HepG2 (cell line): ENCODE measurements at regions not wholly inside any gene's neighbourhood (a gene's known extent, or its start where the extent isn't known, plus 50 kb on each side); places are given as distances from the start of the nearest gene placed in this dataset.

ENCODE experiments used
- ATAC-seq: fragments of 200-7000 bp; cut with Tn5 transposase; 3 replicates; pipeline ENCODE4 v1.9.1; 2020; ENCODE audit warnings: mild to moderate bottlenecking, moderate library complexity
- BruUV-seq: library from RNA; stranded (reverse); fragments of 400-500 nt; replicated peaks from 2 replicates; lab custom pipeline; 2021; lab: Mats Ljungman, UMichigan
- CTCF ChIA-PET: fragments of 300-600 bp; formaldehyde crosslinking; extraction: SDS; loops from one replicate; lab custom pipeline; 2021; ENCODE audit warnings: low total read pairs, inconsistent platforms, low intra/inter-chr PET ratio; lab: Yijun Ruan, JAX
- POLR2A ChIA-PET: fragments of 350-600 bp; sonication (Branson Sonifier 250); formaldehyde crosslinking; loops from one replicate; lab custom pipeline; 2020; ENCODE audit warnings: antibody characterized with exemption, inconsistent platforms; lab: Yijun Ruan, JAX
- DNase-seq: peaks from one replicate; pipeline ENCODE4 v3.0.0-alpha.2; 2015; ENCODE audit warnings: low spot score
- FAIRE-seq: peaks from 3 replicates; lab custom pipeline; 2011; peaks lifted over from hg19 to GRCh38; lab: Jason Lieb, UNC
- H2AFZ ChIP-seq: one replicate; pipeline ENCODE4 v1.6.1; 2011; ENCODE audit warnings: low read length, inconsistent platforms
- H3K27ac ChIP-seq: fragments of 300-600 bp; 3 replicates; pipeline ENCODE4 v1.8.0; 2011; ENCODE audit warnings: mixed run types, mild to moderate bottlenecking, mixed read lengths, low read length, inconsistent platforms; ENCODE audit not compliant: insufficient read depth; ENCODE audit errors: extremely low read length
- H3K27me3 ChIP-seq, 2 experiments: fragments of 200-600 bp in 1 of 2; 2 replicates in 1 of 2; 3 replicates in 1 of 2; pipeline versions ENCODE4 v1.6.0 to v1.8.0; 2011; ENCODE audit warnings: low read length in 2 of 2, mild to moderate bottlenecking in 2 of 2, moderate library complexity in 2 of 2, inconsistent platforms in 1 of 2; ENCODE audit not compliant: insufficient read depth in 2 of 2, control insufficient read depth in 1 of 2
- H3K36me3 ChIP-seq, 2 experiments: fragments of 200-600 bp in 1 of 2; replicated peaks in 1 of 2; 2 replicates in 1 of 2; 3 replicates in 1 of 2; pipeline versions ENCODE4 v1.5.1 to v1.8.0; 2011; ENCODE audit warnings: low read length in 2 of 2, inconsistent platforms in 1 of 2; ENCODE audit not compliant: insufficient read depth in 2 of 2, control insufficient read depth in 1 of 2
- H3K4me1 ChIP-seq: 2 replicates; pipeline ENCODE4 v1.5.1; 2012; ENCODE audit warnings: low read length, inconsistent platforms; ENCODE audit not compliant: insufficient read depth
- H3K4me2 ChIP-seq: 2 replicates; pipeline ENCODE4 v1.6.0; 2011; ENCODE audit warnings: low read depth, low read length, inconsistent platforms
- H3K4me3 ChIP-seq, 3 experiments: fragments of 200-600 bp in 1 of 3; sonication (generic), shearing (Covaris generic) in 1 of 3; replicated peaks in 1 of 3; 2 replicates each; pipeline ENCODE4 v1.5.1; 2011 to 2016; ENCODE audit warnings: low read length in 3 of 3, inconsistent platforms in 2 of 3, low read depth in 2 of 3, mild to moderate bottlenecking in 2 of 3, control low read depth in 1 of 3, mixed read lengths in 1 of 3; ENCODE audit not compliant: insufficient read depth in 1 of 3
- H3K79me2 ChIP-seq: one replicate; pipeline ENCODE4 v1.6.1; 2011; ENCODE audit warnings: low read length, inconsistent platforms; ENCODE audit not compliant: insufficient read depth
- H3K9ac ChIP-seq: 2 replicates; pipeline ENCODE4 v1.6.0; 2011; ENCODE audit warnings: mild to moderate bottlenecking, low read depth, low read length, inconsistent platforms; ENCODE audit not compliant: insufficient read depth
- H3K9me3 ChIP-seq: 2 replicates; pipeline ENCODE4 v1.5.1; 2012; ENCODE audit warnings: mild to moderate bottlenecking, low read length
- H4K20me1 ChIP-seq: 2 replicates; pipeline ENCODE4 v1.6.0; 2011; ENCODE audit warnings: inconsistent platforms, mild to moderate bottlenecking, low read length, moderate library complexity; ENCODE audit not compliant: insufficient read depth
- PATZ1 ChIP-seq: sonication (generic); formaldehyde crosslinking; IDR thresholded peaks from 2 replicates; pipeline ENCODE4 v1.4.0; 2020; ENCODE audit warnings: missing genetic modification reagents
- SMC3 ChIP-seq: IDR thresholded peaks from 2 replicates; pipeline ENCODE4 v1.6.1; 2011; ENCODE audit warnings: low read length, improper control_type of control experiment
- TARDBP ChIP-seq: sonication (generic); formaldehyde crosslinking; IDR thresholded peaks from 2 replicates; pipeline ENCODE4 v1.8.0; 2022; ENCODE audit warnings: mild to moderate bottlenecking, missing genetic modification reagents
- WGBS: methylation state at CpG from one replicate; pipeline ENCODE4 v1.1.6; 2017; ENCODE audit warnings: low lambda C conversion rate; 5-methylcytosine and 5-hydroxymethylcytosine counted together
- in situ Hi-C: cut with HindIII; loops from 2 replicates; pipeline ENCODE4 v1.10.0; 2017; ENCODE audit warnings: low pct_unique_long_range_greater_than_20kb; ENCODE audit not compliant: extremely low pct_ligation_motif_present
- intact Hi-C: fragments of 100-400 bp; cut with micrococcal nuclease; formaldehyde crosslinking; loops from one replicate; pipeline ENCODE4 v1.10.0; 2022; ENCODE audit not compliant: unreplicated experiment
- TF ChIP-seq, protein P1 (sequence below): sonication (generic); formaldehyde crosslinking; IDR thresholded peaks from 2 replicates; pipeline ENCODE4 v1.5.0; 2020; ENCODE audit warnings: mild to moderate bottlenecking, missing genetic modification reagents, borderline replicate concordance

DNA sequence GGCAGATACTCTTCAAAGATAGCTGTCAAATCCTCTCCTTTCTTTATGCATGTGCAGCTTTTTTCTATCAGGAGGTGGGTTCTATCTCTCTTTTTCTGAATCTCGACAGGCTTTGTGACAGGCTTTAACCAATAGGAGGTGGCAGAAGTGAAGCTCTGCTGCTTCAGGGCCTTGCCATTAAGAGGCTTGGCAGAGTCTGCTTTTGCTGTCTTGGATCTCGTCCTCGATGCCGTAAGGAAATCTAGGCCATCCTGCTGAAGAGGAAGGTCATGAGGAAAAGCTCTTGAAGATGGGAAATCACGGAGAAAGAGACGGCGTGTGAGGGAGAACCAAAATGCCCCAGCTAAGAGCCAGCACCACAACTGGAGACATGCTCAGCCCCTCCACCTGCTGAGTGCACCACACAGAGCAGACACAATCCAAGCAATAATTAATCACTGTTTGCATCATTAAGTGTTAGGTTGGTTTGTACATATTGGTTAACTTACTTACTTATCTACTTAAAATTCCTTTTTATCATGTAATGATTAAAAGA lies 92.2 kb downstream of the DDIT4L start:
- H3K27me3 ChIP-seq: no peaks in the 10 kb centered on the region; a peak in 2 of 5 replicates
- no peak overlapping the region for H3K9ac ChIP-seq
- H3K79me2 ChIP-seq: no peaks in the 10 kb centered on the region
- in situ Hi-C loops: no loop called here
- ATAC-seq (no peak), FAIRE-seq (no peak), DNase-seq (no peak)
- H3K4me2 ChIP-seq: no peak overlapping the region
- no peaks in the 10 kb centered on the region for H4K20me1 ChIP-seq
- BruUV-seq: no TSS peak
- H2AFZ ChIP-seq: no peak overlapping the region
- H3K4me1 ChIP-seq: peaks cover 21% of the 10 kb centered on the region
- intact Hi-C loops: loop anchor here (5.0 kb wide), 1 partner anchor 101 kb away; no protein-coding TSS in a partner anchor
- no peaks in the 10 kb centered on the region for H3K9me3 ChIP-seq
- POLR2A ChIA-PET: no interaction called here
- TF ChIP-seq, protein P1, sequence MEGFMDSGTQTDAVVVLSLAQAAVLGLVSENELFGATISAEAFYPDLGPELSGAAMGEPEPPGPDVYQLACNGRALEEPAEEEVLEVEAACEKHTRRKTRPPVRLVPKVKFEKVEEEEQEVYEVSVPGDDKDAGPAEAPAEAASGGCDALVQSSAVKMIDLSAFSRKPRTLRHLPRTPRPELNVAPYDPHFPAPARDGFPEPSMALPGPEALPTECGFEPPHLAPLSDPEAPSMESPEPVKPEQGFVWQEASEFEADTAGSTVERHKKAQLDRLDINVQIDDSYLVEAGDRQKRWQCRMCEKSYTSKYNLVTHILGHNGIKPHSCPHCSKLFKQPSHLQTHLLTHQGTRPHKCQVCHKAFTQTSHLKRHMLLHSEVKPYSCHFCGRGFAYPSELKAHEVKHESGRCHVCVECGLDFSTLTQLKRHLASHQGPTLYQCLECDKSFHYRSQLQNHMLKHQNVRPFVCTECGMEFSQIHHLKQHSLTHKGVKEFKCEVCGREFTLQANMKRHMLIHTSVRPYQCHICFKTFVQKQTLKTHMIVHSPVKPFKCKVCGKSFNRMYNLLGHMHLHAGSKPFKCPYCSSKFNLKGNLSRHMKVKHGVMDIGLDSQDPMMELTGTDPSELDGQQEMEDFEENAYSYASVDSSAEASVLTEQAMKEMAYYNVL (CRISPR knock-in tag): no peak
- TF ChIP-seq TARDBP (CRISPR knock-in tag) (no peak), PATZ1 (CRISPR knock-in tag) (no peak), SMC3 (no peak)
- CTCF ChIA-PET: no interaction called here
- no peak overlapping the region for H3K4me3 ChIP-seq
- no peaks in the 10 kb centered on the region for H3K36me3 ChIP-seq
- WGBS: 24% methylated on average over 7 of the region's 7 CpGs
- no peak overlapping the region for H3K27ac ChIP-seq
